GM19438 (cell line): ENCODE measurements at regions not wholly inside any gene's neighbourhood (a gene's known extent, or its start where the extent isn't known, plus 50 kb on each side); places are given as distances from the start of the nearest gene placed in this dataset.

ENCODE experiments used
- ATAC-seq: cut with Tn5 transposase; IDR thresholded peaks from one replicate; pipeline ENCODE4 v1.9.1; 2021; ENCODE audit warnings: low read depth; ENCODE audit not compliant: unreplicated experiment

GRCh38 chr5:89270901-89271300 is 387.9 kb upstream of the MEF2C start:
- no peak for ATAC-seq

GRCh38 chr5:89269721-89270120 is 386.7 kb upstream of the MEF2C start:
- ATAC-seq, result no peak

GRCh38 chr5:89268460-89268859 is 385.5 kb upstream of the MEF2C start:
- no peak for ATAC-seq

GRCh38 chr5:89267788-89268187 is 384.8 kb upstream of the MEF2C start:
- no peak for ATAC-seq

- ATAC-seq, result no peak
Measured at GRCh38 chr5:89265511-89266179, 382.7 kb upstream of the MEF2C start.

- no peak for ATAC-seq
Measured at GRCh38 chr5:89263846-89264245, 380.9 kb upstream of the MEF2C start.

- ATAC-seq, result no peak
Measured at GRCh38 chr5:89262030-89262429, 379.0 kb upstream of the MEF2C start.

- ATAC-seq, result no peak
Measured at GRCh38 chr5:89260254-89260653, 377.3 kb upstream of the MEF2C start.

- ATAC-seq, result no peak
Measured at GRCh38 chr5:89255845-89256463, 373.0 kb upstream of the MEF2C start.

GRCh38 chr5:89253666-89254352 is 370.8 kb upstream of the MEF2C start:
- ATAC-seq, result no peak

- ATAC-seq, result no peak
Measured at GRCh38 chr5:89246864-89247263, 363.9 kb upstream of the MEF2C start.

GRCh38 chr5:89246252-89246651 is 363.3 kb upstream of the MEF2C start:
- ATAC-seq, result no peak

- ATAC-seq, result no peak
Measured at GRCh38 chr5:89243611-89244010, 360.6 kb upstream of the MEF2C start.

GRCh38 chr5:89241186-89241585 is 358.2 kb upstream of the MEF2C start:
- ATAC-seq, result no peak

GRCh38 chr5:89236900-89237299 is 353.9 kb upstream of the MEF2C start:
- no peak for ATAC-seq

GRCh38 chr5:89233462-89233861 is 350.5 kb upstream of the MEF2C start:
- ATAC-seq, result no peak

- peak; percentile 81 for ATAC-seq
Measured at GRCh38 chr5:89232139-89232603, 349.2 kb upstream of the MEF2C start.

GRCh38 chr5:89230178-89230577 is 347.2 kb upstream of the MEF2C start:
- no peak for ATAC-seq

GRCh38 chr5:89229331-89230070 is 346.5 kb upstream of the MEF2C start:
- ATAC-seq, result no peak

GRCh38 chr5:89228355-89228754 is 345.4 kb upstream of the MEF2C start:
- ATAC-seq, result no peak

- ATAC-seq, result no peak
Measured at GRCh38 chr5:89218364-89218763, 335.4 kb upstream of the MEF2C start.
